HCT116 (cell line): ENCODE measurements at regions not wholly inside any gene's neighbourhood (a gene's known extent, or its start where the extent isn't known, plus 50 kb on each side); places are given as distances from the start of the nearest gene placed in this dataset.

Experiments
- ATAC-seq: fragments of 200-7000 bp; cut with Tn5 transposase; 2 replicates; pipeline ENCODE4 v1.9.1; 2020; ENCODE audit warnings: mild to moderate bottlenecking, moderate library complexity
- BruUV-seq: library from RNA; stranded (reverse); fragments of 400-500 nt; replicated peaks from 2 replicates; lab custom pipeline; 2021; lab: Mats Ljungman, UMichigan
- CTCF ChIA-PET: fragments of 300-600 bp; sonication (Branson Sonifier 250); formaldehyde crosslinking; loops from one replicate; lab custom pipeline; 2021; ENCODE audit warnings: antibody characterized with exemption; lab: Charles Lee
- POLR2A ChIA-PET: fragments of 300-600, 350-600 bp; sonication (Branson Sonifier 250); formaldehyde crosslinking; loops from one replicate; lab custom pipeline; 2021; ENCODE audit warnings: antibody characterized with exemption; lab: Charles Lee
- RAD21 ChIA-PET, 2 experiments: fragments of 300-600 bp; sonication (Branson Sonifier 250); formaldehyde crosslinking; loops; one replicate each; lab custom pipeline; 2023; ENCODE audit warnings: low total read pairs in 2 of 2; ENCODE audit not compliant: uncharacterized antibody in 2 of 2, unreplicated experiment in 2 of 2, low non-redundant PET in 1 of 2; lab: Charles Lee
- DNase-seq: peaks from one replicate; pipeline ENCODE4 v3.0.0-alpha.2; 2010; ENCODE audit warnings: low read depth, low spot score
- H2AFZ ChIP-seq: fragments of 200-600 bp; shearing (Covaris generic), sonication (generic); 2 replicates; pipeline ENCODE4 v1.6.1; 2017; ENCODE audit warnings: low read depth, mixed run types, mixed read lengths, antibody characterized with exemption, low read length; ENCODE audit not compliant: poor library complexity, severe bottlenecking
- H3K27ac ChIP-seq: 2 replicates; pipeline ENCODE4 v1.5.1; 2012; ENCODE audit warnings: low read depth, low read length
- H3K27me3 ChIP-seq: fragments of 200-600 bp; sonication (generic); 2 replicates; pipeline ENCODE4 v1.6.1; 2016; ENCODE audit warnings: mixed run types, low read length, mixed read lengths; ENCODE audit not compliant: insufficient read depth
- H3K36me3 ChIP-seq, 2 experiments: fragments of 200-500 bp in 1 of 2; fragments of 200-600 bp in 1 of 2; sonication (Bioruptor generic) in 1 of 2; sonication (generic) in 1 of 2; 2 replicates each; pipeline versions ENCODE4 v1.5.1 to v1.6.1; 2014 to 2016; ENCODE audit warnings: low read length in 2 of 2, inconsistent platforms in 1 of 2, mixed read lengths in 1 of 2, mixed run types in 1 of 2; ENCODE audit not compliant: insufficient read depth in 2 of 2, control insufficient read depth in 1 of 2
- H3K4me1 ChIP-seq, 2 experiments: fragments of 200-600 bp in 1 of 2; sonication (generic) in 1 of 2; 2 replicates each; pipeline versions ENCODE4 v1.5.1 to v1.6.1; 2012 to 2017; ENCODE audit warnings: low read length in 2 of 2, inconsistent platforms in 1 of 2, mild to moderate bottlenecking in 1 of 2, mixed read lengths in 1 of 2, mixed run types in 1 of 2, moderate library complexity in 1 of 2; ENCODE audit not compliant: insufficient read depth in 2 of 2, control insufficient read depth in 1 of 2
- H3K4me2 ChIP-seq: fragments of 200-600 bp; sonication (generic); 2 replicates; pipeline ENCODE4 v1.6.1; 2017; ENCODE audit warnings: mixed run types, low read length, mixed read lengths
- H3K4me3 ChIP-seq, 2 experiments: fragments of 200-600 bp in 1 of 2; sonication (generic) in 1 of 2; replicated peaks in 1 of 2; 2 replicates each; pipeline ENCODE4 v1.5.1; 2011 to 2016; ENCODE audit warnings: low read length in 2 of 2, control low read depth in 1 of 2, low read depth in 1 of 2, mild to moderate bottlenecking in 1 of 2, mixed read lengths in 1 of 2, mixed run types in 1 of 2
- H3K79me2 ChIP-seq: fragments of 200-600 bp; sonication (generic); 2 replicates; pipeline ENCODE4 v1.6.1; 2017; ENCODE audit warnings: mild to moderate bottlenecking, mixed run types, low read length, moderate library complexity, mixed read lengths; ENCODE audit not compliant: insufficient read depth
- H3K9ac ChIP-seq: fragments of 200-600 bp; sonication (generic); 2 replicates; pipeline ENCODE4 v1.6.1; 2016; ENCODE audit warnings: low read length, mixed read lengths
- H3K9me2 ChIP-seq: fragments of 200-600 bp; sonication (generic), shearing (Covaris generic); 2 replicates; pipeline ENCODE4 v1.6.1; 2017; ENCODE audit warnings: mixed run types, mild to moderate bottlenecking, moderate library complexity; ENCODE audit not compliant: insufficient read depth
- H3K9me3 ChIP-seq, 2 experiments: fragments of 200-500 bp in 1 of 2; fragments of 200-600 bp in 1 of 2; sonication (Bioruptor generic) in 1 of 2; sonication (generic) in 1 of 2; 2 replicates each; pipeline ENCODE4 v1.6.1; 2014 to 2017; ENCODE audit warnings: low read length in 2 of 2, mixed read lengths in 2 of 2, inconsistent platforms in 1 of 2, low read depth in 1 of 2, mild to moderate bottlenecking in 1 of 2, mixed run types in 1 of 2, moderate library complexity in 1 of 2; ENCODE audit not compliant: control insufficient read depth in 1 of 2, insufficient read depth in 1 of 2
- H4K20me1 ChIP-seq: fragments of 200-600 bp; sonication (generic), shearing (Covaris generic); 2 replicates; pipeline ENCODE4 v1.6.1; 2017; ENCODE audit warnings: mixed run types, mild to moderate bottlenecking, moderate library complexity; ENCODE audit not compliant: insufficient read depth
- CBX3 ChIP-seq: IDR thresholded peaks from 2 replicates; pipeline ENCODE4 v1.6.1; 2012; ENCODE audit warnings: low read depth
- CEBPB ChIP-seq: IDR thresholded peaks from 2 replicates; pipeline ENCODE4 v1.6.1; 2012; ENCODE audit warnings: low read depth
- EGR1 ChIP-seq: IDR thresholded peaks from 2 replicates; pipeline ENCODE4 v1.6.1; 2012; ENCODE audit warnings: low read depth
- EZH2 ChIP-seq: fragments of 200-600 bp; sonication (generic); IDR thresholded peaks from 2 replicates; pipeline ENCODE4 v1.6.1; 2017; ENCODE audit warnings: antibody characterized with exemption, mixed run types
- FOSL1 ChIP-seq: IDR thresholded peaks from 2 replicates; pipeline ENCODE4 v1.6.1; 2012; ENCODE audit warnings: low read depth
- POLR2A ChIP-seq: IDR thresholded peaks from 2 replicates; pipeline ENCODE4 v1.7.0; 2011; ENCODE audit warnings: borderline replicate concordance; ENCODE audit not compliant: insufficient read depth, insufficient read length; ENCODE audit errors: extremely low read depth
- POLR2AphosphoS5 ChIP-seq: IDR thresholded peaks from 2 replicates; pipeline ENCODE4 v1.6.1; 2011; ENCODE audit warnings: mild to moderate bottlenecking, low read depth, low read length, moderate library complexity
- SIN3A ChIP-seq: IDR thresholded peaks from 2 replicates; pipeline ENCODE4 v1.6.1; 2012; ENCODE audit warnings: low read depth
- SP1 ChIP-seq: IDR thresholded peaks from 2 replicates; pipeline ENCODE4 v1.6.1; 2012; ENCODE audit warnings: low read depth
- TCF7L2 ChIP-seq: IDR thresholded peaks from 2 replicates; pipeline ENCODE4 v1.7.0; 2011; ENCODE audit warnings: borderline replicate concordance, inconsistent platforms; ENCODE audit not compliant: insufficient read depth, insufficient read length; ENCODE audit errors: extremely low read depth
- ZFX ChIP-seq: fragments of 450-650 bp; IDR thresholded peaks from 2 replicates; pipeline ENCODE4 v1.6.1; 2017
- ZNF274 ChIP-seq: fragments of 200-500 bp; sonication (Bioruptor generic); IDR thresholded peaks from 2 replicates; pipeline ENCODE4 v1.6.1; 2014; ENCODE audit warnings: mild to moderate bottlenecking, low read depth, low read length, inconsistent platforms
- intact Hi-C: fragments of 100-400 bp; cut with micrococcal nuclease; formaldehyde crosslinking; loops from 2 replicates; pipeline ENCODE4 v1.10.0; 2022
- TF ChIP-seq, protein P1 (sequence below): IDR thresholded peaks from 2 replicates; pipeline ENCODE4 v1.6.1; 2012
- TF ChIP-seq, protein P2 (sequence below): IDR thresholded peaks from 2 replicates; pipeline ENCODE4 v1.6.1; 2011; ENCODE audit warnings: mild to moderate bottlenecking, low read length, moderate library complexity; ENCODE audit not compliant: insufficient replicate concordance; ENCODE audit errors: extremely low read depth
- TF ChIP-seq, protein P3 (sequence below), 3 experiments: fragments of 200-600 bp in 1 of 3; sonication (generic) in 1 of 3; IDR thresholded peaks in 2 of 3; conservative IDR thresholded peaks in 1 of 3; 2 replicates each; pipeline ENCODE4 v1.5.1; 2012 to 2017; ENCODE audit warnings: low read depth in 2 of 3, low read length in 2 of 3, antibody characterized with exemption in 1 of 3, borderline replicate concordance in 1 of 3, control low read depth in 1 of 3, mild to moderate bottlenecking in 1 of 3, mixed read lengths in 1 of 3, mixed run types in 1 of 3, moderate library complexity in 1 of 3; ENCODE audit not compliant: insufficient read depth in 1 of 3
- TF ChIP-seq, protein P4 (sequence below): IDR thresholded peaks from 2 replicates; pipeline ENCODE4 v1.6.1; 2012; ENCODE audit warnings: low read depth

DNA sequence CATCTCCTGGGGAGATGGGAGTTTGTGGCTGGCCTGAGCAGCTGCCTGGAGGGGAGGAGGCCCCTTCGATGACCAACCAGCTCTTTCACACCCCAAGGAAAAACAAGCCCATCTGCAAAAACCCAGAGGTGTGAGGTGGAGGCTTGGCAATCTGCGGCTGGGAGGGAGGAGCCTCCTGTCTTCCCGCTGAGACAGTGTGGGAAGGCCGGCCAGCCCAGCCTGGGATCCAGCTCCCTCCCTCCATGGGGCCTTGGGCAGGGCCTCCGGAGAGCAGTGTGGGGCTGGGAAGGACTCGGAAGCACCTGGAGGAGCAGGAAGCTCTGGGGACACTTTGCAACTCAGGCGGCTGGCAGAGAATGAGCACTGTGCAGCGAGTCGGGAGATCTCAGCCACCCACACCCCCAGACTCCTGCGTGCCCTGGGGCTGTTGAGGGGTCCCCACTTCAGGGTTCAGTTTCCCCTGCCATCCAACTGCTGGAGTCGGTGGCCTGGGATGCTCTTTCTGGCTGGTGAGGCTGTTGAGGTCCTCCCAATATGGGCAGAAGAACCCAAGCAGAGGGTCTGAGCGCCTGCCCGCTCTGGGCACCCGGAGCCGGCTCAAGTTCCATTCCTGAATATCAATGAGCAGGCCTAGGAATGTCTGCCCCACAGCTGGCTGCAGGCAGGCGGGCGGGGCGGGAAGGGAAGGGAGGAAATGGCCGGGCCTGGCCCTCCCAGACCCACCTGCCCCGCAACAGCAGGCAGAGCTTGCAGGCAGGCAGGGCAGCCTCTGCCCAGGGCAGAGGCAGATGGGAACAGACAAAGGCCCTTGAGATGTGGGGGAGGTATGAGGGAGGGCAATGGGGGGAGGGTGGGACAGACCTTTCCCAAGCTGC, 101.1 kb downstream of the FGF18 start:
- TF ChIP-seq, protein P1, sequence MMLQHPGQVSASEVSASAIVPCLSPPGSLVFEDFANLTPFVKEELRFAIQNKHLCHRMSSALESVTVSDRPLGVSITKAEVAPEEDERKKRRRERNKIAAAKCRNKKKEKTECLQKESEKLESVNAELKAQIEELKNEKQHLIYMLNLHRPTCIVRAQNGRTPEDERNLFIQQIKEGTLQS = no peak
- no peak for TF ChIP-seq ZFX
- no peak for TF ChIP-seq SIN3A
- no peak for TF ChIP-seq TCF7L2
- no peak for TF ChIP-seq FOSL1
- TF ChIP-seq EZH2 = no peak
- TF ChIP-seq, protein P2, sequence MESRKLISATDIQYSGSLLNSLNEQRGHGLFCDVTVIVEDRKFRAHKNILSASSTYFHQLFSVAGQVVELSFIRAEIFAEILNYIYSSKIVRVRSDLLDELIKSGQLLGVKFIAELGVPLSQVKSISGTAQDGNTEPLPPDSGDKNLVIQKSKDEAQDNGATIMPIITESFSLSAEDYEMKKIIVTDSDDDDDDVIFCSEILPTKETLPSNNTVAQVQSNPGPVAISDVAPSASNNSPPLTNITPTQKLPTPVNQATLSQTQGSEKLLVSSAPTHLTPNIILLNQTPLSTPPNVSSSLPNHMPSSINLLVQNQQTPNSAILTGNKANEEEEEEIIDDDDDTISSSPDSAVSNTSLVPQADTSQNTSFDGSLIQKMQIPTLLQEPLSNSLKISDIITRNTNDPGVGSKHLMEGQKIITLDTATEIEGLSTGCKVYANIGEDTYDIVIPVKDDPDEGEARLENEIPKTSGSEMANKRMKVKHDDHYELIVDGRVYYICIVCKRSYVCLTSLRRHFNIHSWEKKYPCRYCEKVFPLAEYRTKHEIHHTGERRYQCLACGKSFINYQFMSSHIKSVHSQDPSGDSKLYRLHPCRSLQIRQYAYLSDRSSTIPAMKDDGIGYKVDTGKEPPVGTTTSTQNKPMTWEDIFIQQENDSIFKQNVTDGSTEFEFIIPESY = no peak
- TF ChIP-seq POLR2AphosphoS5 = no peak
- TF ChIP-seq, protein P3, sequence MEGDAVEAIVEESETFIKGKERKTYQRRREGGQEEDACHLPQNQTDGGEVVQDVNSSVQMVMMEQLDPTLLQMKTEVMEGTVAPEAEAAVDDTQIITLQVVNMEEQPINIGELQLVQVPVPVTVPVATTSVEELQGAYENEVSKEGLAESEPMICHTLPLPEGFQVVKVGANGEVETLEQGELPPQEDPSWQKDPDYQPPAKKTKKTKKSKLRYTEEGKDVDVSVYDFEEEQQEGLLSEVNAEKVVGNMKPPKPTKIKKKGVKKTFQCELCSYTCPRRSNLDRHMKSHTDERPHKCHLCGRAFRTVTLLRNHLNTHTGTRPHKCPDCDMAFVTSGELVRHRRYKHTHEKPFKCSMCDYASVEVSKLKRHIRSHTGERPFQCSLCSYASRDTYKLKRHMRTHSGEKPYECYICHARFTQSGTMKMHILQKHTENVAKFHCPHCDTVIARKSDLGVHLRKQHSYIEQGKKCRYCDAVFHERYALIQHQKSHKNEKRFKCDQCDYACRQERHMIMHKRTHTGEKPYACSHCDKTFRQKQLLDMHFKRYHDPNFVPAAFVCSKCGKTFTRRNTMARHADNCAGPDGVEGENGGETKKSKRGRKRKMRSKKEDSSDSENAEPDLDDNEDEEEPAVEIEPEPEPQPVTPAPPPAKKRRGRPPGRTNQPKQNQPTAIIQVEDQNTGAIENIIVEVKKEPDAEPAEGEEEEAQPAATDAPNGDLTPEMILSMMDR (IDR thresholded peaks at IDR 0.05 in 2 of 3, conservative IDR thresholded peaks at IDR 0.05 in 1 of 3; ENCODE audit: borderline replicate concordance in 1 of 3, insufficient read depth in 1 of 3, low read depth in 2 of 3, low read length in 2 of 3) = no peak
- no peak for TF ChIP-seq POLR2A
- no peak for TF ChIP-seq CBX3
- TF ChIP-seq CEBPB = no peak
- TF ChIP-seq ZNF274 = no peak
- no peak for TF ChIP-seq SP1
- TF ChIP-seq, protein P4, sequence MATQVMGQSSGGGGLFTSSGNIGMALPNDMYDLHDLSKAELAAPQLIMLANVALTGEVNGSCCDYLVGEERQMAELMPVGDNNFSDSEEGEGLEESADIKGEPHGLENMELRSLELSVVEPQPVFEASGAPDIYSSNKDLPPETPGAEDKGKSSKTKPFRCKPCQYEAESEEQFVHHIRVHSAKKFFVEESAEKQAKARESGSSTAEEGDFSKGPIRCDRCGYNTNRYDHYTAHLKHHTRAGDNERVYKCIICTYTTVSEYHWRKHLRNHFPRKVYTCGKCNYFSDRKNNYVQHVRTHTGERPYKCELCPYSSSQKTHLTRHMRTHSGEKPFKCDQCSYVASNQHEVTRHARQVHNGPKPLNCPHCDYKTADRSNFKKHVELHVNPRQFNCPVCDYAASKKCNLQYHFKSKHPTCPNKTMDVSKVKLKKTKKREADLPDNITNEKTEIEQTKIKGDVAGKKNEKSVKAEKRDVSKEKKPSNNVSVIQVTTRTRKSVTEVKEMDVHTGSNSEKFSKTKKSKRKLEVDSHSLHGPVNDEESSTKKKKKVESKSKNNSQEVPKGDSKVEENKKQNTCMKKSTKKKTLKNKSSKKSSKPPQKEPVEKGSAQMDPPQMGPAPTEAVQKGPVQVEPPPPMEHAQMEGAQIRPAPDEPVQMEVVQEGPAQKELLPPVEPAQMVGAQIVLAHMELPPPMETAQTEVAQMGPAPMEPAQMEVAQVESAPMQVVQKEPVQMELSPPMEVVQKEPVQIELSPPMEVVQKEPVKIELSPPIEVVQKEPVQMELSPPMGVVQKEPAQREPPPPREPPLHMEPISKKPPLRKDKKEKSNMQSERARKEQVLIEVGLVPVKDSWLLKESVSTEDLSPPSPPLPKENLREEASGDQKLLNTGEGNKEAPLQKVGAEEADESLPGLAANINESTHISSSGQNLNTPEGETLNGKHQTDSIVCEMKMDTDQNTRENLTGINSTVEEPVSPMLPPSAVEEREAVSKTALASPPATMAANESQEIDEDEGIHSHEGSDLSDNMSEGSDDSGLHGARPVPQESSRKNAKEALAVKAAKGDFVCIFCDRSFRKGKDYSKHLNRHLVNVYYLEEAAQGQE = no peak
- no peak for TF ChIP-seq EGR1
- DNase-seq (no peak), ATAC-seq (peak; percentile 56)
- no peaks in the 10 kb centered on the region for H3K79me2 ChIP-seq
- RAD21 ChIA-PET = interaction anchor here in 1 of 2 experiments (0.6 kb wide), 1 partner anchor 26 kb away, joined by 4 read pairs; no protein-coding TSS in a partner anchor
- H2AFZ ChIP-seq = peak overlapping the region; percentile 54
- H3K9me3 ChIP-seq = no peaks in the 10 kb centered on the region
- peak overlapping the region; percentile 29 for H3K27ac ChIP-seq
- intact Hi-C loops = no loop called here
- H3K4me1 ChIP-seq = peaks cover 19 to 29% of the 10 kb centered on the region in 2 experiments
- POLR2A ChIA-PET = no interaction called here
- H3K27me3 ChIP-seq = no peaks in the 10 kb centered on the region
- peak overlapping the region; percentile 39 for H3K9ac ChIP-seq
- H3K36me3 ChIP-seq = no peaks in the 10 kb centered on the region
- peak overlapping the region in 1 of 2 experiments; percentile 16; a peak in 2 of 4 replicates for H3K4me3 ChIP-seq
- CTCF ChIA-PET = interaction anchor here (0.9 kb wide), 1 partner anchor 24 kb away, joined by 4 read pairs; no protein-coding TSS in a partner anchor
- BruUV-seq = no TSS peak
- no peaks in the 10 kb centered on the region for H4K20me1 ChIP-seq
- peak overlapping the region; percentile 61 for H3K4me2 ChIP-seq
- no peaks in the 10 kb centered on the region for H3K9me2 ChIP-seq
